Stomach (tissue), 4 donors: ENCODE measurements at regions not wholly inside any gene's neighbourhood (a gene's known extent, or its start where the extent isn't known, plus 50 kb on each side); places are given as distances from the start of the nearest gene placed in this dataset.

Source experiments
- CTCF ChIP-seq, 7 experiments: fragments of 450-650 bp in 4 of 7; fragments of 200-600 bp in 3 of 7; sonication (generic) in 3 of 7; IDR thresholded peaks; one replicate each; pipeline ENCODE4 v1.5.1; 2016 to 2019; ENCODE audit warnings: antibody characterized with exemption in 7 of 7, control low read depth in 2 of 7, mild to moderate bottlenecking in 1 of 7
- POLR2A ChIP-seq, 4 donors: fragments of 450-650 bp; IDR thresholded peaks; one replicate each; pipeline ENCODE4 v1.6.1; 2016; ENCODE audit warnings: antibody characterized with exemption in 4 of 4, control low read depth in 2 of 4, mild to moderate bottlenecking in 1 of 4, moderate library complexity in 1 of 4

- TF ChIP-seq CTCF (IDR thresholded peaks at IDR 0.05): no peak
- no peak for TF ChIP-seq POLR2A (IDR thresholded peaks at IDR 0.05)
Measured at GRCh38 chr3:75254685-75255084, 409.4 kb upstream of the FRG2C start.
